ENCODE measurements at regions not wholly inside any gene's neighbourhood (a gene's known extent, or its start where the extent isn't known, plus 50 kb on each side); places are given as distances from the start of the nearest gene placed in this dataset.

GRCh38 chr2:19751631-19752030 lies 150.2 kb downstream of the TTC32 start:
- no peak overlapping the region for H3K27ac Mint-ChIP-seq (ENCODE audit: low read depth, unreplicated experiment)
- CTCF ChIA-PET, result interaction anchor here (0.7 kb wide), 1 partner anchor 113 kb away, joined by 3 read pairs; no protein-coding TSS in a partner anchor
- POLR2A ChIA-PET, result no interaction called here
- H3K4me1 Mint-ChIP-seq (ENCODE audit: insufficient read depth, unreplicated experiment), result peaks cover 10% of the 10 kb centered on the region
- no peaks in the 10 kb centered on the region for H3K9me3 Mint-ChIP-seq (ENCODE audit: unreplicated experiment)
- DNase-seq (ENCODE audit: unreplicated experiment), result no peak
- H3K36me3 Mint-ChIP-seq (ENCODE audit: insufficient read depth, unreplicated experiment), result no peaks in the 10 kb centered on the region
- H3K4me3 Mint-ChIP-seq (ENCODE audit: unreplicated experiment), result no peak overlapping the region
- TF ChIP-seq CTCF (IDR thresholded peaks at IDR 0.05; ENCODE audit: unreplicated experiment), result no peak
- intact Hi-C loops (cut with micrococcal nuclease), result no loop called here
- H3K27me3 Mint-ChIP-seq (ENCODE audit: insufficient read depth, unreplicated experiment), result peaks cover 11% of the 10 kb centered on the region
- no TSS peak for BruUV-seq (replicated peaks)

DNA sequence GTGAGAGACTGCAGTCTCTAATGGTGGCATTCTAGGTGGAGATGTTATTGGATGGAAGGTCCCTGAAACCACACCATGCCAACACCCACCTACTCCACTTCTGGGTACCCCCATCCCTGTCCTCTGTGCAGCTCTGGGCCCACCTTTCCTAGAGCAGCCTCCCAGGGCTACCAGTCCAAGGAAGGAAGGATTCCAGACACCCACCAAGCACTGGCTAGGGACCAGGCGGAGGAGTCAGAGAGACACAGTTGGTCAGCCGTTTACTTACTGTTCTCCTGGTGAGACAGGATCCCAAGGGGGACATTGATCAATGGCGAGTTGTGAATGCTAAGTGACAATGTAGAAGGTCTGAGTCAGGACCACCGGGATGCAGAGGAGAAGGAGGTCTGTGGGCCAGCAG lies 151.6 kb downstream of the TTC32 start:
- DNase-seq (ENCODE audit: unreplicated experiment), result no peak
- Mint-ChIP-seq H3K27me3 (ENCODE audit: insufficient read depth, unreplicated experiment) (peaks cover 11% of the 10 kb centered on the region), H3K9me3 (ENCODE audit: unreplicated experiment) (no peaks in the 10 kb centered on the region), H3K4me1 (ENCODE audit: insufficient read depth, unreplicated experiment) (peaks cover 9% of the 10 kb centered on the region), H3K4me3 (ENCODE audit: unreplicated experiment) (no peak overlapping the region), H3K27ac (ENCODE audit: low read depth, unreplicated experiment) (no peak overlapping the region), H3K36me3 (ENCODE audit: insufficient read depth, unreplicated experiment) (no peaks in the 10 kb centered on the region)
- no peak for TF ChIP-seq CTCF (IDR thresholded peaks at IDR 0.05; ENCODE audit: unreplicated experiment)
- no TSS peak for BruUV-seq (replicated peaks)
- intact Hi-C loops (cut with micrococcal nuclease), result no loop called here
- ChIA-PET CTCF (interaction anchor here (0.6 kb wide), 1 partner anchor 63 kb away, joined by 3 read pairs; no protein-coding TSS in a partner anchor), POLR2A (interaction anchor here (1.2 to 1.3 kb wide), 2 partner anchors 11 to 21 kb away, joined by 3 read pairs; no protein-coding TSS in a partner anchor)

- Mint-ChIP-seq H3K4me1 (ENCODE audit: insufficient read depth, unreplicated experiment) (peaks cover 4% of the 10 kb centered on the region), H3K9me3 (ENCODE audit: unreplicated experiment) (no peaks in the 10 kb centered on the region), H3K4me3 (ENCODE audit: unreplicated experiment) (no peak overlapping the region), H3K36me3 (ENCODE audit: insufficient read depth, unreplicated experiment) (no peaks in the 10 kb centered on the region), H3K27me3 (ENCODE audit: insufficient read depth, unreplicated experiment) (peaks cover 11% of the 10 kb centered on the region), H3K27ac (ENCODE audit: low read depth, unreplicated experiment) (no peak overlapping the region)
- no peak for DNase-seq (ENCODE audit: unreplicated experiment)
- no TSS peak for BruUV-seq (replicated peaks)
- no peak for TF ChIP-seq CTCF (IDR thresholded peaks at IDR 0.05; ENCODE audit: unreplicated experiment)
- CTCF ChIA-PET, result interaction anchor here (0.5 to 0.6 kb wide), 2 partner anchors 56 to 223 kb away, joined by 3 read pairs; no protein-coding TSS in a partner anchor
- intact Hi-C loops (cut with micrococcal nuclease), result no loop called here
- POLR2A ChIA-PET, result interaction anchor here (1.3 kb wide), 1 partner anchor 11 kb away, joined by 3 read pairs; no protein-coding TSS in a partner anchor
Measured at GRCh38 chr2:19749507-19749836, 152.3 kb downstream of the TTC32 start.

DNA sequence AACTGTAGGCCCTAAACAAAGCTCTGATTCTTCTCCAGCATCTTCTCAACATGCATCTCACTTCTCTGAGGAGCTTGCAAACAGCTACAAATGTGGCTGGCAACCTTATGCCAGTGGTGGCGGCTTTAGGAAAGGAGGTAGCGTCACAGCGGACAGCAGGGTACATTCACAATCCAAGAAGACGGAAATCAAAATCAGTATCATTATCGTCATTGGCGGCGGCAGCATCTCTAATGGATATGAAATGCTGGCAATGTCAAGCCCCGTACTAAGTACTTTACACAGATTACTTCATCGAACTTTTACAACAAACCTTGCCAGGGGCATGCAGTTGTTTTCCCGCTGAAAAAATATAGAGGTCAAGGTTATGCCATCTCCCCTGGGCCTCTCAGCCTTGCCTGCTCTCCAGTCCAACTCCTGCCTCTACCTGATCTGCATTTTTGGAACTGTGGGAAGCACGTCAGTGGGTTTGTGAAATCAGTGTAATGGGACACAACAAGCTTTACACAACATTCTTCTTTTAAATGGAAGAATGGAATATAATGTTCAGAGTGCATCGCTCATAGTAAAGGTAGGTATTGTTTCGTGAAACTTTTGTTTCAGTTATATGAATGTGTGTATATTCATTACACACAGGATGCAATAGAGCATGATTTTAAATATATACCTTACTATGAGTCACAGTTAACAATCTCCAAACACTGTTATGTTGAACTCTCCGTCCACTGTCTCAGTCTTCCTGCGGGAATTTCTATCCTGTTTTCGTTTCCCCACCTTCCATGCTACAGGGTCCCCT lies 152.9 kb downstream of the TTC32 start:
- POLR2A ChIA-PET, result no interaction called here
- intact Hi-C loops (cut with micrococcal nuclease), result no loop called here

More for the DNA sequence above, 152.9 kb downstream of the TTC32 start:
- H3K4me1 Mint-ChIP-seq (ENCODE audit: insufficient read depth, unreplicated experiment), result peaks cover 3% of the 10 kb centered on the region
- BruUV-seq (replicated peaks), result no TSS peak
- no peak overlapping the region for H3K4me3 Mint-ChIP-seq (ENCODE audit: unreplicated experiment)
- H3K27ac Mint-ChIP-seq (ENCODE audit: low read depth, unreplicated experiment), result no peak overlapping the region
- no peak for DNase-seq (ENCODE audit: unreplicated experiment)
- no peaks in the 10 kb centered on the region for H3K36me3 Mint-ChIP-seq (ENCODE audit: insufficient read depth, unreplicated experiment)
- H3K9me3 Mint-ChIP-seq (ENCODE audit: unreplicated experiment), result no peaks in the 10 kb centered on the region
- H3K27me3 Mint-ChIP-seq (ENCODE audit: insufficient read depth, unreplicated experiment), result peaks cover 11% of the 10 kb centered on the region
- no peak for TF ChIP-seq CTCF (IDR thresholded peaks at IDR 0.05; ENCODE audit: unreplicated experiment)
- CTCF ChIA-PET, result interaction anchor here (0.5 to 0.6 kb wide), 2 partner anchors 57 to 223 kb away, joined by 3 read pairs; no protein-coding TSS in a partner anchor
